ENCODE measurements at regions not wholly inside any gene's neighbourhood (a gene's known extent, or its start where the extent isn't known, plus 50 kb on each side); places are given as distances from the start of the nearest gene placed in this dataset.

GRCh38 chr18:29406996-29407395 is 1230.1 kb upstream of the CDH2 start:
- no peak for DNase-seq
- no CpG with 5 or more reads among the region's 1 CpG for WGBS (ENCODE audit: extremely low coverage, insufficient coverage, insufficient read length)
- Histone ChIP-seq H3K79me2 (ENCODE audit: control insufficient read depth, insufficient read depth, low read length, poor library complexity) (no peaks in the 10 kb centered on the region), H3K36me3 (ENCODE audit: control insufficient read depth in 1 of 2, insufficient read depth in 2 of 2, low read length in 2 of 2) (no peaks in the 10 kb centered on the region), H4K12ac (ENCODE audit: low read depth, low read length) (no peak overlapping the region), H3K9ac (ENCODE audit: low read length) (no peak overlapping the region), H3K4ac (ENCODE audit: low read depth, low read length) (no peak overlapping the region), H3K9me3 (ENCODE audit: insufficient read depth, low read depth, low read length) (no peaks in the 10 kb centered on the region), H3K4me1 (ENCODE audit: control insufficient read depth in 1 of 2, insufficient read depth in 2 of 2, low read length in 2 of 2) (no peaks in the 10 kb centered on the region), H4K8ac (ENCODE audit: low read depth, low read length) (no peak overlapping the region), H2AFZ (ENCODE audit: insufficient read depth, low read length, poor library complexity) (no peak overlapping the region), H3K23ac (ENCODE audit: low read length) (no peak overlapping the region), H2BK12ac (ENCODE audit: low read length) (no peak overlapping the region), H2AK5ac (ENCODE audit: low read length) (no peak overlapping the region), H4K91ac (ENCODE audit: low read depth, low read length) (no peak overlapping the region), H3K79me1 (ENCODE audit: low read length) (no peaks in the 10 kb centered on the region), H3K27ac (ENCODE audit: low read depth, low read length) (no peak overlapping the region), H3K18ac (ENCODE audit: low read length) (no peak overlapping the region), H2BK120ac (ENCODE audit: insufficient read depth, low read length, poor library complexity) (no peak overlapping the region), H2BK5ac (ENCODE audit: low read depth, low read length, poor library complexity) (no peak overlapping the region), H3K4me2 (ENCODE audit: low read length) (no peak overlapping the region), H3K4me3 (ENCODE audit: low read depth, low read length) (no peak overlapping the region), H3K14ac (ENCODE audit: low read length) (no peak overlapping the region), H3K27me3 (ENCODE audit: insufficient read depth, low read length) (no peaks in the 10 kb centered on the region)

- H3K4ac ChIP-seq (ENCODE audit: low read depth, low read length) = no peak overlapping the region
- H3K79me2 ChIP-seq (ENCODE audit: control insufficient read depth, insufficient read depth, low read length, poor library complexity) = no peaks in the 10 kb centered on the region
- no peak overlapping the region for H4K12ac ChIP-seq (ENCODE audit: low read depth, low read length)
- no peak overlapping the region for H4K91ac ChIP-seq (ENCODE audit: low read depth, low read length)
- peaks cover 2% of the 10 kb centered on the region for H3K9me3 ChIP-seq (ENCODE audit: insufficient read depth, low read depth, low read length)
- no CpG with 5 or more reads among the region's 1 CpG for WGBS (ENCODE audit: extremely low coverage, insufficient coverage, insufficient read length)
- H3K4me2 ChIP-seq (ENCODE audit: low read length) = no peak overlapping the region
- no peaks in the 10 kb centered on the region for H3K4me1 ChIP-seq (ENCODE audit: control insufficient read depth in 1 of 2, insufficient read depth in 2 of 2, low read length in 2 of 2)
- H2BK12ac ChIP-seq (ENCODE audit: low read length) = no peak overlapping the region
- H2BK5ac ChIP-seq (ENCODE audit: low read depth, low read length, poor library complexity) = no peak overlapping the region
- no peak overlapping the region for H3K18ac ChIP-seq (ENCODE audit: low read length)
- H2AFZ ChIP-seq (ENCODE audit: insufficient read depth, low read length, poor library complexity) = no peak overlapping the region
- H3K27ac ChIP-seq (ENCODE audit: low read depth, low read length) = no peak overlapping the region
- no peaks in the 10 kb centered on the region for H3K27me3 ChIP-seq (ENCODE audit: insufficient read depth, low read length)
- H4K8ac ChIP-seq (ENCODE audit: low read depth, low read length) = no peak overlapping the region
- no peaks in the 10 kb centered on the region for H3K79me1 ChIP-seq (ENCODE audit: low read length)
- no peak overlapping the region for H2AK5ac ChIP-seq (ENCODE audit: low read length)
- H3K36me3 ChIP-seq (ENCODE audit: control insufficient read depth in 1 of 2, insufficient read depth in 2 of 2, low read length in 2 of 2) = no peaks in the 10 kb centered on the region
- H3K23ac ChIP-seq (ENCODE audit: low read length) = no peak overlapping the region
- H3K9ac ChIP-seq (ENCODE audit: low read length) = no peak overlapping the region
- DNase-seq = peak in 1 of 2 donors; percentile 12
- H3K4me3 ChIP-seq (ENCODE audit: low read depth, low read length) = no peak overlapping the region
- no peak overlapping the region for H2BK120ac ChIP-seq (ENCODE audit: insufficient read depth, low read length, poor library complexity)
- H3K14ac ChIP-seq (ENCODE audit: low read length) = no peak overlapping the region
These were observed 1220.6 kb upstream of the CDH2 start for GRCh38 chr18:29397536-29397935.

DNA sequence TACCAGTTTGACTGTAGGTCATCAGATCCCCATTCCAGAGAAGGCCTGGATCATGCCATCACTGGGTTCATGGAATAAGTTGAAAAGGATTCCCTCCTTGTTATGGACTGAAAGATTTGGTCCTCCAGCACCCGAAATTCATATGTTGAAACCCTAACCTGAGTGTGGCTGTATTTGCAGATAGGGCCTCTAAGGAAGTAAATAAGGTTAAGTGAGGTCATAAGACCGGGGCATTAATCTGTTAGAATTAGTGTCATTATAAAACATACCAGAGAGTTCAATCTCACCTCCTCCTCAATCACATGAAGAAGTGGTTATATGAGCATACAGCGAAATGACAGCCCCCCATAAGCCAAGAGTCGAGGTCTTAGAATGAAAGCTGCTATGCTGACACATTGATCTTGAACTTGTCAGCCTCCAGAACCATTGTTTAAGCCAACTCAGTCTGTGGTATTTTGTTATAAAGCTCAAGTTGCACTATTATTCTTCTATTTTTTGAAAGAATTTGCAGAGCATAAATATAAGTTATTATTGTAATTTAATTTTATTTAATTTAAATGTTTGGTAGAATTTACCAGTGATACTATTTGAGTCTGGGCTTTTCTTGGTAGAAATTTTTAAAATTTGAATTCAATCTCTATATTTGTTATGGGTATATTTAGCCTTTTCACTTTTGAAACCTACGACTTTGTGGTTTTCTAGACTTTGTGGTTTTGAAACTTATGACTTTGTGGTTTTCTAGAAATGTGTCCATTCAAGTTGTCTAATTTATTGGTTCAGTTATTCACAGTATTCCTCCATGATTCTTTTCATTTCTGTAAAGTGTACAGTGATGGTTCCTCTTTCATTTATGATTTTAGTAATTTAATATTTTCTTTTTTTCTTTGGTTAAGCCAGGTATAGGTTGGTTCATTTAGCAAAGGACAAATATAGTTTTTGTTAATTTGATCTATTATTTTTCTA is 1206.7 kb upstream of the CDH2 start:
- Histone ChIP-seq H3K9ac (ENCODE audit: low read length) (no peak overlapping the region), H2BK5ac (ENCODE audit: low read depth, low read length, poor library complexity) (no peak overlapping the region), H3K27me3 (ENCODE audit: insufficient read depth, low read length) (no peaks in the 10 kb centered on the region), H2BK12ac (ENCODE audit: low read length) (no peak overlapping the region), H3K4me3 (ENCODE audit: low read depth, low read length) (no peak overlapping the region), H4K8ac (ENCODE audit: low read depth, low read length) (no peak overlapping the region), H3K4me2 (ENCODE audit: low read length) (no peak overlapping the region), H3K9me3 (ENCODE audit: insufficient read depth, low read depth, low read length) (no peaks in the 10 kb centered on the region), H3K4me1 (ENCODE audit: control insufficient read depth in 1 of 2, insufficient read depth in 2 of 2, low read length in 2 of 2) (no peaks in the 10 kb centered on the region), H3K23ac (ENCODE audit: low read length) (no peak overlapping the region), H3K4ac (ENCODE audit: low read depth, low read length) (no peak overlapping the region), H2AK5ac (ENCODE audit: low read length) (no peak overlapping the region), H4K12ac (ENCODE audit: low read depth, low read length) (no peak overlapping the region), H2BK120ac (ENCODE audit: insufficient read depth, low read length, poor library complexity) (no peak overlapping the region), H3K14ac (ENCODE audit: low read length) (no peak overlapping the region), H4K91ac (ENCODE audit: low read depth, low read length) (no peak overlapping the region), H3K18ac (ENCODE audit: low read length) (no peak overlapping the region), H3K36me3 (ENCODE audit: control insufficient read depth in 1 of 2, insufficient read depth in 2 of 2, low read length in 2 of 2) (no peaks in the 10 kb centered on the region), H3K27ac (ENCODE audit: low read depth, low read length) (no peak overlapping the region), H3K79me2 (ENCODE audit: control insufficient read depth, insufficient read depth, low read length, poor library complexity) (no peaks in the 10 kb centered on the region), H3K79me1 (ENCODE audit: low read length) (no peaks in the 10 kb centered on the region), H2AFZ (ENCODE audit: insufficient read depth, low read length, poor library complexity) (no peak overlapping the region)
- no peak for DNase-seq
- no CpG with 5 or more reads among the region's 5 CpGs for WGBS (ENCODE audit: extremely low coverage, insufficient coverage, insufficient read length)

DNA sequence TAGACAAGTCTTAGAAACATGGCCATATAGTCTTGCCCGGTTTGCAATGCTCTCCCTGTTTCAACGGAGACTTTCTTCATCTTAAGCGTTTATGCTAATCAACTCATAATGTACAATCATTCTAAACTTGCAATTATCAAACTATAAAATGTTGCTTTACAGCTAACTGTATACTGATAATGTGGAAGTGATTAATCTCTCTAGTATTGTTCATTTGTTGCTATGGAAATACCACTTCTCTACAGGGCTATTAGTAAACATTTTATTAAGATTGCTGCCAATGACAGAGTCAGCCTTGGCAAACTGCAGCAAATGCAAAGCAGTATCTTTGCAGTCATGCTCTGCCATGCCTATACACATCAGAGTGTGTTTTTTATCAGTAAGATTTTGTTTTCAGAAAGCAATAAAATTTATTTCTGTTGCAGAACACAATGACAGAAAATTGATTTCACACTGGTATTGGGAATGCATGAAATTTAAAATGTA is 1201.8 kb upstream of the CDH2 start:
- Histone ChIP-seq H3K14ac (ENCODE audit: low read length) (no peak overlapping the region), H3K79me2 (ENCODE audit: control insufficient read depth, insufficient read depth, low read length, poor library complexity) (no peaks in the 10 kb centered on the region), H2AK5ac (ENCODE audit: low read length) (no peak overlapping the region), H3K9me3 (ENCODE audit: insufficient read depth, low read depth, low read length) (no peaks in the 10 kb centered on the region), H3K4me2 (ENCODE audit: low read length) (no peak overlapping the region), H3K4me1 (ENCODE audit: control insufficient read depth in 1 of 2, insufficient read depth in 2 of 2, low read length in 2 of 2) (no peaks in the 10 kb centered on the region), H3K4ac (ENCODE audit: low read depth, low read length) (no peak overlapping the region), H2AFZ (ENCODE audit: insufficient read depth, low read length, poor library complexity) (no peak overlapping the region), H3K79me1 (ENCODE audit: low read length) (no peaks in the 10 kb centered on the region), H2BK12ac (ENCODE audit: low read length) (no peak overlapping the region), H3K27ac (ENCODE audit: low read depth, low read length) (no peak overlapping the region), H4K12ac (ENCODE audit: low read depth, low read length) (no peak overlapping the region), H3K9ac (ENCODE audit: low read length) (no peak overlapping the region), H2BK5ac (ENCODE audit: low read depth, low read length, poor library complexity) (no peak overlapping the region), H3K4me3 (ENCODE audit: low read depth, low read length) (no peak overlapping the region), H3K27me3 (ENCODE audit: insufficient read depth, low read length) (no peaks in the 10 kb centered on the region), H3K23ac (ENCODE audit: low read length) (no peak overlapping the region), H2BK120ac (ENCODE audit: insufficient read depth, low read length, poor library complexity) (no peak overlapping the region), H4K91ac (ENCODE audit: low read depth, low read length) (no peak overlapping the region), H3K36me3 (ENCODE audit: control insufficient read depth in 1 of 2, insufficient read depth in 2 of 2, low read length in 2 of 2) (no peaks in the 10 kb centered on the region), H4K8ac (ENCODE audit: low read depth, low read length) (no peak overlapping the region), H3K18ac (ENCODE audit: low read length) (no peak overlapping the region)
- WGBS (ENCODE audit: extremely low coverage, insufficient coverage, insufficient read length) = no CpG with 5 or more reads among the region's 3 CpGs
- DNase-seq = no peak
